Middle frontal gyrus (tissue), 1 donor: ENCODE measurements at regions not wholly inside any gene's neighbourhood (a gene's known extent, or its start where the extent isn't known, plus 50 kb on each side); places are given as distances from the start of the nearest gene placed in this dataset.

ENCODE experiments used
- DNase-seq: peaks from one replicate; pipeline ENCODE4 v3.0.0-alpha.2; 2015; ENCODE audit warnings: low spot score; ENCODE audit errors: extremely low spot score

- DNase-seq, result no peak
Measured at GRCh38 chr10:3415878-3416605, 243.5 kb upstream of the PITRM1 start.

- DNase-seq, result no peak
Measured at GRCh38 chr10:3415038-3415736, 242.6 kb upstream of the PITRM1 start.

GRCh38 chr10:3414667-3415023 lies 242.1 kb upstream of the PITRM1 start:
- DNase-seq, result no peak

- DNase-seq, result no peak
Measured at GRCh38 chr10:3413937-3414666, 241.5 kb upstream of the PITRM1 start.

GRCh38 chr10:3412646-3413045 lies 240.1 kb upstream of the PITRM1 start:
- no peak for DNase-seq

- DNase-seq, result no peak
Measured at GRCh38 chr10:3412071-3412582, 239.5 kb upstream of the PITRM1 start.

GRCh38 chr10:3411044-3411443 lies 238.5 kb upstream of the PITRM1 start:
- no peak for DNase-seq

GRCh38 chr10:3409928-3410327 lies 237.3 kb upstream of the PITRM1 start:
- DNase-seq, result no peak

- no peak for DNase-seq
Measured at GRCh38 chr10:3408603-3409365, 236.2 kb upstream of the PITRM1 start.

GRCh38 chr10:3407208-3407607 lies 234.6 kb upstream of the PITRM1 start:
- no peak for DNase-seq

- no peak for DNase-seq
Measured at GRCh38 chr10:3406556-3406955, 234.0 kb upstream of the PITRM1 start.

- no peak for DNase-seq
Measured at GRCh38 chr10:3404381-3404780, 231.8 kb upstream of the PITRM1 start.

GRCh38 chr10:3402187-3402751 lies 229.7 kb upstream of the PITRM1 start:
- DNase-seq, result no peak

- DNase-seq, result no peak
Measured at GRCh38 chr10:3401491-3401938, 228.9 kb upstream of the PITRM1 start.

GRCh38 chr10:3400348-3400747 lies 227.8 kb upstream of the PITRM1 start:
- DNase-seq, result no peak

GRCh38 chr10:3399756-3400155 lies 227.2 kb upstream of the PITRM1 start:
- DNase-seq, result no peak

GRCh38 chr10:3398825-3399646 lies 226.5 kb upstream of the PITRM1 start:
- no peak for DNase-seq

- no peak for DNase-seq
Measured at GRCh38 chr10:3397846-3398245, 225.3 kb upstream of the PITRM1 start.

GRCh38 chr10:3397231-3397630 lies 224.6 kb upstream of the PITRM1 start:
- DNase-seq, result no peak

GRCh38 chr10:3396116-3396515 lies 223.5 kb upstream of the PITRM1 start:
- DNase-seq, result no peak
